ENCODE measurements at regions not wholly inside any gene's neighbourhood (a gene's known extent, or its start where the extent isn't known, plus 50 kb on each side); places are given as distances from the start of the nearest gene placed in this dataset.

DNA sequence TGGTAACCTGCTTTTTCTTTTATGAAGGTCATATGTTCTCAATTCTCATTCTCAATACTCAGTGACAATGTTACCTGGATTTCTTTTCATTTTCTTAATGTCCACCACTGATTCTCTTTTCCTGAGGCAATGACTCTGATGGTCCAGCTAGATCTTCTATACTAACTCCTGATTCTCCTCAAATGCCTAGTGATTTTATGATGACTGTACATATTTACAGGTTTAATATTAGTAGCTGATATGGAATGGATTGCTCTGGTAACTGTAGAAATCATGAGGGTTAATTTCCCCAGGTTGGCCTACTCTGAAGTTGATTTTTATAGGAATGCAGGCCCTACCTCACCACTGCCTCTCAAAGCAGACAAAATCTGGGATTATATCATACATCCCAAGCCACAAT, 308.6 kb upstream of the CNR1 start:
- TF ChIP-seq, protein P1, sequence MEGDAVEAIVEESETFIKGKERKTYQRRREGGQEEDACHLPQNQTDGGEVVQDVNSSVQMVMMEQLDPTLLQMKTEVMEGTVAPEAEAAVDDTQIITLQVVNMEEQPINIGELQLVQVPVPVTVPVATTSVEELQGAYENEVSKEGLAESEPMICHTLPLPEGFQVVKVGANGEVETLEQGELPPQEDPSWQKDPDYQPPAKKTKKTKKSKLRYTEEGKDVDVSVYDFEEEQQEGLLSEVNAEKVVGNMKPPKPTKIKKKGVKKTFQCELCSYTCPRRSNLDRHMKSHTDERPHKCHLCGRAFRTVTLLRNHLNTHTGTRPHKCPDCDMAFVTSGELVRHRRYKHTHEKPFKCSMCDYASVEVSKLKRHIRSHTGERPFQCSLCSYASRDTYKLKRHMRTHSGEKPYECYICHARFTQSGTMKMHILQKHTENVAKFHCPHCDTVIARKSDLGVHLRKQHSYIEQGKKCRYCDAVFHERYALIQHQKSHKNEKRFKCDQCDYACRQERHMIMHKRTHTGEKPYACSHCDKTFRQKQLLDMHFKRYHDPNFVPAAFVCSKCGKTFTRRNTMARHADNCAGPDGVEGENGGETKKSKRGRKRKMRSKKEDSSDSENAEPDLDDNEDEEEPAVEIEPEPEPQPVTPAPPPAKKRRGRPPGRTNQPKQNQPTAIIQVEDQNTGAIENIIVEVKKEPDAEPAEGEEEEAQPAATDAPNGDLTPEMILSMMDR (IDR thresholded peaks at IDR 0.05; ENCODE audit: insufficient read depth, low read length) = no peak
- TF ChIP-seq GABPA (IDR thresholded peaks at IDR 0.05; ENCODE audit: low read depth) (no peak), SPI1 (IDR thresholded peaks at IDR 0.05; ENCODE audit: borderline replicate concordance, low read depth) (no peak), POLR2AphosphoS5 (IDR thresholded peaks at IDR 0.05; ENCODE audit: low read depth) (no peak)
